ENCODE measurements at regions not wholly inside any gene's neighbourhood (a gene's known extent, or its start where the extent isn't known, plus 50 kb on each side); places are given as distances from the start of the nearest gene placed in this dataset.
A peak's percentile ranks its signal among the peaks of the same experiment; 100 is the strongest.

DNA sequence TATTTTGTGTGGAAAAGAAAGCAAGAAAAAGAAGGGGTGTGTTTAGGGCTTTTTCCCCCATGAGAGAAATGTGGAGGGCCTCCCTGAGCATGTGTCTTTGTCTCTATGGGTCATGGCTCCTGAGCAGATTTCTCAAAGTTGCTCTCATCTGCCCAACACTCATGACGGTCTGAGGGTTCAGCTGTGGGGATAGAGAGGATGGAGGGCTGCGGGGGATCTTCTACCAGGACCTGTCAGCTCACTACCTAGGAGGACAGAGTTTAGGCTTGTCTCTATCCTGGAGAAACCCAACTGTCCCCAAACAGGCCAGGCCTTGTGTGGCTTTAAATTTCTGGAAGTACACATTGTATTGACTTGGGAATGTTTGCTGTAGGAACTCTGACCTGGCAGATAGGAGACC, 342.2 kb downstream of the MYCN start:
- H3K27me3 ChIP-seq, result no peaks in the 10 kb centered on the region
- 20 to 72% methylated on average over 1 to 2 of the region's 2 CpGs for WGBS, 2 donors
- H3K4me1 ChIP-seq, result peaks cover 0 to 4% (median 0%) of the 10 kb centered on the region in 3 donors
- no peak for DNase-seq
- intact Hi-C loops (cut with DNase I), result loop anchor here (10.0 kb wide), 1 partner anchor 338 kb away; the partner anchor contains the start of gene MYCN
- no peak overlapping the region for H3K27ac ChIP-seq
- no peaks in the 10 kb centered on the region for H3K9me3 ChIP-seq
- TF ChIP-seq, protein P1, sequence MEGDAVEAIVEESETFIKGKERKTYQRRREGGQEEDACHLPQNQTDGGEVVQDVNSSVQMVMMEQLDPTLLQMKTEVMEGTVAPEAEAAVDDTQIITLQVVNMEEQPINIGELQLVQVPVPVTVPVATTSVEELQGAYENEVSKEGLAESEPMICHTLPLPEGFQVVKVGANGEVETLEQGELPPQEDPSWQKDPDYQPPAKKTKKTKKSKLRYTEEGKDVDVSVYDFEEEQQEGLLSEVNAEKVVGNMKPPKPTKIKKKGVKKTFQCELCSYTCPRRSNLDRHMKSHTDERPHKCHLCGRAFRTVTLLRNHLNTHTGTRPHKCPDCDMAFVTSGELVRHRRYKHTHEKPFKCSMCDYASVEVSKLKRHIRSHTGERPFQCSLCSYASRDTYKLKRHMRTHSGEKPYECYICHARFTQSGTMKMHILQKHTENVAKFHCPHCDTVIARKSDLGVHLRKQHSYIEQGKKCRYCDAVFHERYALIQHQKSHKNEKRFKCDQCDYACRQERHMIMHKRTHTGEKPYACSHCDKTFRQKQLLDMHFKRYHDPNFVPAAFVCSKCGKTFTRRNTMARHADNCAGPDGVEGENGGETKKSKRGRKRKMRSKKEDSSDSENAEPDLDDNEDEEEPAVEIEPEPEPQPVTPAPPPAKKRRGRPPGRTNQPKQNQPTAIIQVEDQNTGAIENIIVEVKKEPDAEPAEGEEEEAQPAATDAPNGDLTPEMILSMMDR (IDR thresholded peaks at IDR 0.05), result no peak
- TF ChIP-seq POLR2A (IDR thresholded peaks at IDR 0.05), result no peak
- no peaks in the 10 kb centered on the region for H3K36me3 ChIP-seq
- no peak overlapping the region for H3K4me3 ChIP-seq

DNA sequence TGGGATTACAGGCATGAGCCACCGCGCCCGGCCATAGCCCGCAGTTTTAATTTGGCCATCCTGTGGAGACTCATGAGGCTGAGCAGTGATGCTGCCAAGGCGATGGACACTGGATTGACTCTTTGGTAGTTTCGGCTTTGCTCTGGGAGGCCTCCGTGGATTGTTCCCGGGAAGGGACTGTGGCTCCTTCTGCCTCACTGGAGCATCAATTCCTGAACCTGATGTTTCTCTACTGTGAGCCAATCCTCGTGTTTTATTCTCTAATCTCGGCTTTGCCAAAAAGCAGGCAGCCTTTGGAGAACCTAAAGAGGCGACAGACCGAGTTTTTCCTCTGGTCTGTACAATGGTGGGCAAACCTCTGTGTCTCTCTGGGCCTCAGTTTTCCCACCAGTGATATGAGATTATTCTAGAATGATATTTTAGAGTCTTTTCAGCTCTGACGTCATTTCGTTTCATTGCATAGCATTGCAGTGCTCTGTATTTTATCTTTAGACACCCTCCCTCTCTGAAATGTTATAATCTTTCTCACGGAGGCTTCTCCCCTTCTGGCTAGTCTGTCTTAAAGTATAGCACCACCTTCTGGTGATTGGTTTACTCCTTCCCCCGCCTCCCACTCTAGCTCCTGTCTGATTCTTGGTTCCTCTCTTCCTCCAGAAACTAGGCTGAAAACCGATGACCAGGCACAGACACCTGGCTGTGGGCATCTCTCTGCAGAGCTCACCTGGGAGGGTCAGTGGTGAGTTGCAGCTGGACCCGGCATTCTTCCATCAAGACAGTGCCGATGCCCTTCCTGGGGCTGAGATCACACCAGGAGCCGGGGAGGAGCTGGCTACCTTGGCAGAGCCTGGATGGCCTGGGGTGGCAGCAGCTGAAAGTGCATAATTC, 341.3 kb downstream of the MYCN start:
- TF ChIP-seq, protein P1 (IDR thresholded peaks at IDR 0.05), result peak in 5 of 6 experiments; percentile 31 to 56 (median 43)
- TF ChIP-seq POLR2A (IDR thresholded peaks at IDR 0.05), result no peak
- H3K27ac ChIP-seq, result no peak overlapping the region

GRCh38 chr2:16280081-16280480, 339.7 kb downstream of the MYCN start:
- H3K4me1 ChIP-seq, result peaks cover 0 to 4% (median 0%) of the 10 kb centered on the region in 3 donors
- 75% methylated on average over 2 of the region's 3 CpGs; no CpG with 5 or more reads in 1 of the 2 donors for WGBS, 2 donors
- H3K9me3 ChIP-seq, result no peaks in the 10 kb centered on the region
- no peaks in the 10 kb centered on the region for H3K36me3 ChIP-seq
- no peak for DNase-seq
- no peak overlapping the region for H3K27ac ChIP-seq
- TF ChIP-seq, protein P1 (IDR thresholded peaks at IDR 0.05), result no peak
- TF ChIP-seq POLR2A (IDR thresholded peaks at IDR 0.05), result no peak
- no peaks in the 10 kb centered on the region for H3K27me3 ChIP-seq
- intact Hi-C loops (cut with DNase I), result loop anchor here (10.0 kb wide), 1 partner anchor 335 kb away; the partner anchor contains the start of gene MYCN
- H3K4me3 ChIP-seq, result no peak overlapping the region

More for the DNA sequence above, 341.3 kb downstream of the MYCN start:
- no peak for DNase-seq
- Histone ChIP-seq H3K36me3 (no peaks in the 10 kb centered on the region), H3K27me3 (no peaks in the 10 kb centered on the region), H3K4me1 (peaks cover 0 to 4% (median 0%) of the 10 kb centered on the region in 3 donors), H3K4me3 (no peak overlapping the region), H3K9me3 (no peaks in the 10 kb centered on the region)
- intact Hi-C loops (cut with DNase I), result loop anchor here (10.0 kb wide), 1 partner anchor 337 kb away; the partner anchor contains the start of gene MYCN
- WGBS, 2 donors, result 46 to 71% methylated on average over 12 to 15 of the region's 20 CpGs

- TF ChIP-seq POLR2A (IDR thresholded peaks at IDR 0.05), result no peak
- TF ChIP-seq, protein P1 (IDR thresholded peaks at IDR 0.05), result no peak
- no peaks in the 10 kb centered on the region for H3K27me3 ChIP-seq
- H3K9me3 ChIP-seq, result no peaks in the 10 kb centered on the region
- 64 to 74% methylated on average over 2 to 3 of the region's 4 CpGs for WGBS, 2 donors
- no peak overlapping the region for H3K27ac ChIP-seq
- DNase-seq, result no peak
- H3K36me3 ChIP-seq, result no peaks in the 10 kb centered on the region
- H3K4me3 ChIP-seq, result no peak overlapping the region
- H3K4me1 ChIP-seq, result peaks cover 0 to 4% (median 0%) of the 10 kb centered on the region in 3 donors
- intact Hi-C loops (cut with DNase I), result loop anchor here (10.0 kb wide), 1 partner anchor 335 kb away; the partner anchor contains the start of gene MYCN
Measured at GRCh38 chr2:16279641-16280040, 339.3 kb downstream of the MYCN start.

DNA sequence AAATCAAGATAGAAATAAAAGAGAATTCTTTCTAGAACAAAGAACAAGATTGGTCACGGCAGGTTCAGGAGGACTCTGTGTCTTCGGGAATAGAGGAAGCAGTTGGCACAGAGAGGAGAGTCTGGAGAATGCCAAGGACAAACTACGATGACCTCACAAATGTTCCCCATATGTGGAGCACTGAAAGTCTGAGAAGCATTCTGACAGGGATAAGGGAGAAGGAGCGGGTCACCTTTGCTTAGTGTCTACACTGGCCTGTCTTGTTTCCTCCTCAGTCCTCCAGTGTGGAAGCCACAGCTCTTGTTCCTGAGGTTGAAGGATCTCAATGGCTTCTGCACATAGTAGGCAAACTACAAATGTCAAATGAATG, 338.8 kb downstream of the MYCN start:
- no peak overlapping the region for H3K4me3 ChIP-seq
- intact Hi-C loops (cut with DNase I), result no loop called here
- no peaks in the 10 kb centered on the region for H3K9me3 ChIP-seq
- no peak overlapping the region for H3K27ac ChIP-seq
- 79 to 90% methylated on average over 4 of the region's 4 CpGs for WGBS, 2 donors
- no peaks in the 10 kb centered on the region for H3K36me3 ChIP-seq
- no peaks in the 10 kb centered on the region for H3K27me3 ChIP-seq
- H3K4me1 ChIP-seq, result peaks cover 0 to 4% (median 0%) of the 10 kb centered on the region in 3 donors
- TF ChIP-seq POLR2A (IDR thresholded peaks at IDR 0.05), result no peak
- TF ChIP-seq, protein P1 (IDR thresholded peaks at IDR 0.05), result no peak
- no peak for DNase-seq
